Neural cell (in vitro differentiated cells): ENCODE measurements at regions not wholly inside any gene's neighbourhood (a gene's known extent, or its start where the extent isn't known, plus 50 kb on each side); places are given as distances from the start of the nearest gene placed in this dataset.

Source experiments
- H2AFZ ChIP-seq: fragments of 200-600, 300-800 bp; sonication (generic), shearing (Covaris generic); 2 replicates; pipeline ENCODE4 v1.6.0; 2014; ENCODE audit warnings: low read depth, mild to moderate bottlenecking, antibody characterized with exemption, low read length, moderate library complexity
- H3F3A ChIP-seq: fragments of 200-600 bp; shearing (Covaris generic); 2 replicates; pipeline ENCODE4 v1.6.1; 2016; ENCODE audit warnings: mild to moderate bottlenecking, moderate library complexity, mixed read lengths, antibody characterized with exemption, low read length; ENCODE audit not compliant: insufficient read depth, poor library complexity, severe bottlenecking
- H3K27ac ChIP-seq: fragments of 200-600, 300-800 bp; sonication (generic), shearing (Covaris generic); 2 replicates; pipeline ENCODE4 v1.5.1; 2014; ENCODE audit warnings: mild to moderate bottlenecking, low read length, moderate library complexity
- H3K27me3 ChIP-seq: fragments of 300-800, 200-600 bp; sonication (generic), shearing (Covaris generic); 2 replicates; pipeline ENCODE4 v1.6.0; 2014; ENCODE audit warnings: mild to moderate bottlenecking, low read depth, low read length, moderate library complexity; ENCODE audit not compliant: insufficient read depth
- H3K36me3 ChIP-seq: fragments of 300-800, 200-600 bp; sonication (generic), shearing (Covaris generic); 2 replicates; pipeline ENCODE4 v1.5.1; 2014; ENCODE audit warnings: mild to moderate bottlenecking, antibody characterized with exemption, low read length, moderate library complexity; ENCODE audit not compliant: insufficient read depth
- H3K4me2 ChIP-seq: fragments of 300-800, 200-600 bp; sonication (generic), shearing (Covaris generic); 2 replicates; pipeline ENCODE4 v1.6.0; 2014; ENCODE audit warnings: mild to moderate bottlenecking, low read length
- H3K4me3 ChIP-seq: fragments of 300-800, 200-600 bp; sonication (generic), shearing (Covaris generic); 2 replicates; pipeline ENCODE4 v1.5.1; 2014; ENCODE audit warnings: mild to moderate bottlenecking, low read length, moderate library complexity
- H3K79me2 ChIP-seq: fragments of 200-600 bp; shearing (Covaris generic); replicated peaks from 2 replicates; pipeline ENCODE4 v1.6.0; 2014; ENCODE audit warnings: mild to moderate bottlenecking, low read length, moderate library complexity; ENCODE audit not compliant: insufficient read depth
- H3K9ac ChIP-seq: fragments of 300-800, 200-600 bp; sonication (generic), shearing (Covaris generic); 2 replicates; pipeline ENCODE4 v1.6.1; 2016; ENCODE audit warnings: mild to moderate bottlenecking, low read length, mixed read lengths
- H3K9me2 ChIP-seq: fragments of 200-600 bp; shearing (Covaris generic); 2 replicates; pipeline ENCODE4 v1.6.1; 2016; ENCODE audit warnings: mild to moderate bottlenecking, low read length, mixed read lengths; ENCODE audit not compliant: insufficient read depth
- H3K9me3 ChIP-seq: fragments of 200-600, 300-800 bp; sonication (generic), shearing (Covaris generic); 2 replicates; pipeline ENCODE4 v1.6.1; 2016; ENCODE audit warnings: mild to moderate bottlenecking, mixed run types, low read length, moderate library complexity, mixed read lengths
- H4K20me1 ChIP-seq: fragments of 200-600 bp; shearing (Covaris generic); 2 replicates; pipeline ENCODE4 v1.6.1; 2016; ENCODE audit warnings: mild to moderate bottlenecking, mixed run types; ENCODE audit not compliant: insufficient read depth
- CTCF ChIP-seq: fragments of 450-650 bp; IDR thresholded peaks from 2 replicates; pipeline ENCODE4 v1.5.1; 2014; ENCODE audit warnings: antibody characterized with exemption, mild to moderate bottlenecking, moderate library complexity; ENCODE audit not compliant: poor library complexity, severe bottlenecking
- EP300 ChIP-seq: fragments of 450-650 bp; conservative IDR thresholded peaks from 2 replicates; pipeline ENCODE4 v1.6.1; 2014; ENCODE audit warnings: antibody characterized with exemption, mild to moderate bottlenecking, moderate library complexity; ENCODE audit not compliant: poor library complexity, severe bottlenecking
- EZH2 ChIP-seq: fragments of 200-600, 300-800 bp; shearing (Covaris generic), sonication (generic); IDR thresholded peaks from 2 replicates; pipeline ENCODE4 v1.6.1; 2014; ENCODE audit warnings: antibody characterized with exemption, low read length, borderline replicate concordance, mild to moderate bottlenecking; ENCODE audit not compliant: insufficient read depth, poor library complexity, severe bottlenecking
- MXI1 ChIP-seq: fragments of 450-650 bp; conservative IDR thresholded peaks from 2 replicates; pipeline ENCODE4 v1.6.1; 2014; ENCODE audit warnings: antibody characterized with exemption, mild to moderate bottlenecking; ENCODE audit not compliant: poor library complexity, severe bottlenecking
- POLR2AphosphoS5 ChIP-seq: IDR thresholded peaks from 2 replicates; pipeline ENCODE4 v1.6.1; 2012
- RAD21 ChIP-seq: fragments of 450-650 bp; conservative IDR thresholded peaks from 2 replicates; pipeline ENCODE4 v1.6.1; 2014; ENCODE audit warnings: antibody characterized with exemption, mild to moderate bottlenecking, moderate library complexity
- REST ChIP-seq: IDR thresholded peaks from 2 replicates; pipeline ENCODE4 v1.6.1; 2012; ENCODE audit warnings: borderline replicate concordance
- SMC3 ChIP-seq: fragments of 450-650 bp; conservative IDR thresholded peaks from 2 replicates; pipeline ENCODE4 v1.6.1; 2014; ENCODE audit warnings: antibody characterized with exemption, mild to moderate bottlenecking, moderate library complexity; ENCODE audit not compliant: poor library complexity
- TAF1 ChIP-seq: IDR thresholded peaks from 2 replicates; pipeline ENCODE4 v1.6.1; 2012; ENCODE audit warnings: low read depth

GRCh38 chr11:109973486-109973885 lies 119.7 kb upstream of the ZC3H12C start:
- Histone ChIP-seq H3K4me2 (no peak overlapping the region), H3K9me3 (no peaks in the 10 kb centered on the region), H3F3A (peaks cover 3% of the 10 kb centered on the region), H3K36me3 (no peaks in the 10 kb centered on the region), H2AFZ (no peak overlapping the region), H3K27ac (no peak overlapping the region), H3K4me3 (no peak overlapping the region), H3K27me3 (no peaks in the 10 kb centered on the region), H4K20me1 (no peaks in the 10 kb centered on the region), H3K79me2 (no peaks in the 10 kb centered on the region), H3K9ac (no peak overlapping the region), H3K9me2 (no peaks in the 10 kb centered on the region)
- TF ChIP-seq POLR2AphosphoS5 (no peak), EZH2 (no peak), SMC3 (no peak), MXI1 (no peak), TAF1 (no peak), CTCF (no peak), EP300 (no peak), RAD21 (no peak), REST (no peak)

- no peaks in the 10 kb centered on the region for H3K36me3 ChIP-seq
- H2AFZ ChIP-seq, result no peak overlapping the region
- H3K4me2 ChIP-seq, result no peak overlapping the region
- TF ChIP-seq POLR2AphosphoS5 (no peak), MXI1 (no peak), REST (no peak), TAF1 (no peak), EP300 (no peak), SMC3 (no peak), CTCF (no peak), RAD21 (no peak), EZH2 (no peak)
- H3F3A ChIP-seq, result peaks cover 3% of the 10 kb centered on the region
- H3K9me3 ChIP-seq, result no peaks in the 10 kb centered on the region
- no peaks in the 10 kb centered on the region for H3K27me3 ChIP-seq
- H3K9me2 ChIP-seq, result no peaks in the 10 kb centered on the region
- H3K4me3 ChIP-seq, result no peak overlapping the region
- no peaks in the 10 kb centered on the region for H3K79me2 ChIP-seq
- no peak overlapping the region for H3K27ac ChIP-seq
- H4K20me1 ChIP-seq, result no peaks in the 10 kb centered on the region
- no peak overlapping the region for H3K9ac ChIP-seq
Observed at GRCh38 chr11:109974523-109974922, 118.7 kb upstream of the ZC3H12C start.
